GM23338 (cell line): ENCODE measurements at regions not wholly inside any gene's neighbourhood (a gene's known extent, or its start where the extent isn't known, plus 50 kb on each side); places are given as distances from the start of the nearest gene placed in this dataset.

Experiments
- ATAC-seq: fragments of 200-7000 bp; cut with Tn5 transposase; 3 replicates; pipeline ENCODE4 v1.9.1; 2020
- DNase-seq: peaks from one replicate; pipeline ENCODE4 v3.0.0-alpha.2; 2015; ENCODE audit warnings: low spot score
- H2AFZ ChIP-seq: fragments of 200-600 bp; sonication (generic); 2 replicates; pipeline ENCODE4 v1.8.0; 2016; ENCODE audit warnings: antibody characterized with exemption, mild to moderate bottlenecking, moderate library complexity
- H3F3A ChIP-seq: fragments of 200-600 bp; sonication (generic); replicated peaks from 2 replicates; pipeline ENCODE4 v1.8.0; 2017; ENCODE audit warnings: antibody characterized with exemption, mixed run types, low read depth
- H3K27ac ChIP-seq: fragments of 200-600 bp; sonication (generic); 2 replicates; pipeline ENCODE4 v1.6.1; 2016; ENCODE audit warnings: low read depth
- H3K27me3 ChIP-seq: fragments of 200-600 bp; sonication (generic); 2 replicates; pipeline ENCODE4 v1.8.0; 2016; ENCODE audit warnings: mild to moderate bottlenecking, mixed run types, moderate library complexity; ENCODE audit not compliant: insufficient read depth
- H3K36me3 ChIP-seq: fragments of 200-600 bp; sonication (generic); 2 replicates; pipeline ENCODE4 v1.8.0; 2016; ENCODE audit warnings: mild to moderate bottlenecking; ENCODE audit not compliant: insufficient read depth
- H3K4me1 ChIP-seq: fragments of 200-600 bp; sonication (generic); 2 replicates; pipeline ENCODE4 v1.8.0; 2016; ENCODE audit warnings: mild to moderate bottlenecking, moderate library complexity; ENCODE audit not compliant: insufficient read depth
- H3K4me2 ChIP-seq: fragments of 200-600 bp; sonication (generic); 2 replicates; pipeline ENCODE4 v1.7.1; 2017; ENCODE audit warnings: mixed run types
- H3K4me3 ChIP-seq: fragments of 200-600 bp; sonication (generic); 2 replicates; pipeline ENCODE4 v1.6.1; 2016; ENCODE audit warnings: mixed run types
- H3K79me2 ChIP-seq: fragments of 200-600 bp; sonication (generic); replicated peaks from 2 replicates; pipeline ENCODE4 v1.8.0; 2017; ENCODE audit warnings: mild to moderate bottlenecking; ENCODE audit not compliant: insufficient read depth
- H3K9me2 ChIP-seq: fragments of 200-600 bp; sonication (generic); 2 replicates; pipeline ENCODE4 v1.8.0; 2017; ENCODE audit not compliant: insufficient read depth
- H4K20me1 ChIP-seq: fragments of 200-600 bp; sonication (generic); replicated peaks from 2 replicates; pipeline ENCODE4 v1.8.0; 2017; ENCODE audit warnings: mild to moderate bottlenecking; ENCODE audit not compliant: insufficient read depth
- H3K27ac Mint-ChIP-seq: 2 replicates; pipeline ENCODE4 v1.8.0; 2020; ENCODE audit warnings: inconsistent platforms, mild to moderate bottlenecking, moderate library complexity, mixed read lengths
- H3K27me3 Mint-ChIP-seq: 3 replicates; pipeline ENCODE4 v1.8.0; 2022; ENCODE audit warnings: low read depth, mild to moderate bottlenecking, moderate library complexity, mixed read lengths, inconsistent platforms; ENCODE audit not compliant: insufficient read depth, poor library complexity
- H3K36me3 Mint-ChIP-seq: 3 replicates; pipeline ENCODE4 v1.8.0; 2021; ENCODE audit warnings: low read depth, mild to moderate bottlenecking, inconsistent platforms, moderate library complexity, mixed read lengths
- H3K4me1 Mint-ChIP-seq: 3 replicates; pipeline ENCODE4 v1.8.0; 2020; ENCODE audit warnings: mild to moderate bottlenecking, inconsistent platforms, mixed read lengths
- H3K4me3 Mint-ChIP-seq: 3 replicates; pipeline ENCODE4 v1.8.0; 2021; ENCODE audit warnings: moderate library complexity, mild to moderate bottlenecking, inconsistent platforms, mixed read lengths
- H3K9me3 Mint-ChIP-seq: 3 replicates; pipeline ENCODE4 v1.8.0; 2020; ENCODE audit warnings: moderate library complexity, mild to moderate bottlenecking, inconsistent platforms, mixed read lengths
- CREB1 ChIP-seq: fragments of 250-450 bp; sonication (Bioruptor Pico); IDR thresholded peaks from 2 replicates; pipeline ENCODE4 v1.5.0; 2020; ENCODE audit warnings: low read depth, mild to moderate bottlenecking, moderate library complexity
- CTCF ChIP-seq, 2 experiments: fragments of 200-600 bp in 1 of 2; sonication (generic) in 1 of 2; conservative IDR thresholded peaks; 2 replicates each; pipeline versions ENCODE4 v1.5.1 to v1.6.1; 2016 to 2017; ENCODE audit warnings: antibody characterized with exemption in 2 of 2, low read depth in 2 of 2, mild to moderate bottlenecking in 2 of 2, moderate library complexity in 1 of 2
- ETS1 ChIP-seq: IDR thresholded peaks from 2 replicates; pipeline ENCODE4 v1.6.1; 2016; ENCODE audit warnings: antibody characterized with exemption
- EZH2 ChIP-seq: fragments of 200-600 bp; sonication (generic); IDR thresholded peaks from one replicate; pipeline ENCODE4 v1.8.0; 2017; ENCODE audit warnings: antibody characterized with exemption, mild to moderate bottlenecking, low read depth; ENCODE audit not compliant: unreplicated experiment
- EZH2phosphoT487 ChIP-seq: fragments of 200-600 bp; sonication (generic); IDR thresholded peaks from one replicate; pipeline ENCODE4 v1.8.1; 2018; ENCODE audit warnings: antibody characterized with exemption; ENCODE audit not compliant: unreplicated experiment
- NANOG ChIP-seq: IDR thresholded peaks from 2 replicates; pipeline ENCODE4 v1.6.1; 2016; ENCODE audit warnings: antibody characterized with exemption, borderline replicate concordance
- STAT1 ChIP-seq: IDR thresholded peaks from one replicate; pipeline ENCODE4 v1.6.1; 2016; ENCODE audit warnings: antibody characterized with exemption; ENCODE audit not compliant: unreplicated experiment
- ZNF114 ChIP-seq: fragments of 250-450 bp; sonication (Bioruptor Pico); IDR thresholded peaks from 2 replicates; pipeline ENCODE4 v1.5.0; 2020; ENCODE audit warnings: mild to moderate bottlenecking, moderate library complexity
- ZNF462 ChIP-seq: fragments of 250-450 bp; sonication (Bioruptor Pico); IDR thresholded peaks from 2 replicates; pipeline ENCODE4 v1.5.0; 2020; ENCODE audit warnings: mild to moderate bottlenecking, moderate library complexity
- TF ChIP-seq, protein P1 (sequence below): IDR thresholded peaks from one replicate; pipeline ENCODE4 v1.6.1; 2018; ENCODE audit warnings: antibody characterized with exemption; ENCODE audit not compliant: unreplicated experiment

GRCh38 chr4:167475951-167476350, 241.7 kb upstream of the SPOCK3 start (continued):
- TF ChIP-seq, protein P1, sequence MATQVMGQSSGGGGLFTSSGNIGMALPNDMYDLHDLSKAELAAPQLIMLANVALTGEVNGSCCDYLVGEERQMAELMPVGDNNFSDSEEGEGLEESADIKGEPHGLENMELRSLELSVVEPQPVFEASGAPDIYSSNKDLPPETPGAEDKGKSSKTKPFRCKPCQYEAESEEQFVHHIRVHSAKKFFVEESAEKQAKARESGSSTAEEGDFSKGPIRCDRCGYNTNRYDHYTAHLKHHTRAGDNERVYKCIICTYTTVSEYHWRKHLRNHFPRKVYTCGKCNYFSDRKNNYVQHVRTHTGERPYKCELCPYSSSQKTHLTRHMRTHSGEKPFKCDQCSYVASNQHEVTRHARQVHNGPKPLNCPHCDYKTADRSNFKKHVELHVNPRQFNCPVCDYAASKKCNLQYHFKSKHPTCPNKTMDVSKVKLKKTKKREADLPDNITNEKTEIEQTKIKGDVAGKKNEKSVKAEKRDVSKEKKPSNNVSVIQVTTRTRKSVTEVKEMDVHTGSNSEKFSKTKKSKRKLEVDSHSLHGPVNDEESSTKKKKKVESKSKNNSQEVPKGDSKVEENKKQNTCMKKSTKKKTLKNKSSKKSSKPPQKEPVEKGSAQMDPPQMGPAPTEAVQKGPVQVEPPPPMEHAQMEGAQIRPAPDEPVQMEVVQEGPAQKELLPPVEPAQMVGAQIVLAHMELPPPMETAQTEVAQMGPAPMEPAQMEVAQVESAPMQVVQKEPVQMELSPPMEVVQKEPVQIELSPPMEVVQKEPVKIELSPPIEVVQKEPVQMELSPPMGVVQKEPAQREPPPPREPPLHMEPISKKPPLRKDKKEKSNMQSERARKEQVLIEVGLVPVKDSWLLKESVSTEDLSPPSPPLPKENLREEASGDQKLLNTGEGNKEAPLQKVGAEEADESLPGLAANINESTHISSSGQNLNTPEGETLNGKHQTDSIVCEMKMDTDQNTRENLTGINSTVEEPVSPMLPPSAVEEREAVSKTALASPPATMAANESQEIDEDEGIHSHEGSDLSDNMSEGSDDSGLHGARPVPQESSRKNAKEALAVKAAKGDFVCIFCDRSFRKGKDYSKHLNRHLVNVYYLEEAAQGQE, result no peak
- TF ChIP-seq CTCF (conservative IDR thresholded peaks at IDR 0.05; ENCODE audit: low read depth in 2 of 2), result no peak
- no peak for TF ChIP-seq ETS1
- TF ChIP-seq ZNF114 (CRISPR knock-in tag), result no peak

GRCh38 chr4:167492007-167492406, 257.7 kb upstream of the SPOCK3 start:
- Mint-ChIP-seq H3K27ac (no peak overlapping the region), H3K4me1 (no peaks in the 10 kb centered on the region), H3K9me3 (peaks cover 25% of the 10 kb centered on the region), H3K36me3 (peaks cover 22% of the 10 kb centered on the region), H3K4me3 (no peak overlapping the region), H3K27me3 (peaks cover 3% of the 10 kb centered on the region)
- Histone ChIP-seq H3K27me3 (no peaks in the 10 kb centered on the region), H3K4me2 (no peak overlapping the region), H3K79me2 (no peaks in the 10 kb centered on the region), H3K4me3 (no peak overlapping the region), H2AFZ (no peak overlapping the region), H3K27ac (no peak overlapping the region), H4K20me1 (no peaks in the 10 kb centered on the region), H3K4me1 (no peaks in the 10 kb centered on the region), H3K36me3 (no peaks in the 10 kb centered on the region), H3F3A (no peaks in the 10 kb centered on the region), H3K9me2 (no peaks in the 10 kb centered on the region)
- DNase-seq (no peak), ATAC-seq (no peak)
- no peak for TF ChIP-seq NANOG
- no peak for TF ChIP-seq ZNF462 (CRISPR knock-in tag)
- TF ChIP-seq CREB1 (CRISPR knock-in tag), result no peak
- no peak for TF ChIP-seq ZNF114 (CRISPR knock-in tag)
- TF ChIP-seq STAT1, result no peak
- no peak for TF ChIP-seq EZH2phosphoT487
- no peak for TF ChIP-seq EZH2
